Fibroblast of skin of right biceps (primary cell): ENCODE measurements at regions not wholly inside any gene's neighbourhood (a gene's known extent, or its start where the extent isn't known, plus 50 kb on each side); places are given as distances from the start of the nearest gene placed in this dataset.

Experiments used
- DNase-seq: peaks from one replicate; pipeline ENCODE4 v3.0.0-alpha.2; 2013

DNA sequence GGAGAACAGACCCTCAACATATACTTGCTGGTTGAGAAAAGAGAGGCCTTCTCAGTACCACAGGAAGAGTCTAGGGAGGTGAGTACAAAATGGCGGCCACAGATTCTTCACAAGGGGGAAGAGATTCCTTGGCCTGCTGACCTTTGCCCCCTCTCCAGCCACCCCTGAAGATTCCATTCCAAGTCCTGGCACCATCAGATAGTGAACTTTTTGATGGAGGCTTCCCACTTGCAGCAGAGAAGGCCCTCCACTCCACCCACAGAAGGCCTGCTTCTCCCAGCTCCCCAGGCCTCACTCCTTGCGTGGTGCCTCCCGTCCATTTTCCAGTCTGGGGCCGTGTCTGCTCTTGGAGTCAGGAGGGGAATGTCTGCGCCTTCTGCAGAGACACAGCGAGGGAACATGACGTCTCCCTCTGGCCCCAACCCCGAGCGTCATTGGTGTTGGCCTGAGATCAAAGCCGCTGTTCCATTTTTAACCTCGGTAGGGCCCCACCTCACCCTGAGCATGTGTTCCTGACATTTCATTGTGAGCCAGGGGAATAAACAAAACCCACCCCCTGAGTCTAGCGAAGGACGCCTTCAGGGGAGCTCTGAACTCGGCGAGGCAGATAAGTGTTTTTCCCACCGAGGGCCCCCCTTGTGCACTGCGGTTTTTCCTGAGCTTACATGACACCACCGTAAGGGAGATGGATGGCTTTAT, 268.7 kb upstream of the TBX3 start:
- peak; percentile 58 for DNase-seq

DNA sequence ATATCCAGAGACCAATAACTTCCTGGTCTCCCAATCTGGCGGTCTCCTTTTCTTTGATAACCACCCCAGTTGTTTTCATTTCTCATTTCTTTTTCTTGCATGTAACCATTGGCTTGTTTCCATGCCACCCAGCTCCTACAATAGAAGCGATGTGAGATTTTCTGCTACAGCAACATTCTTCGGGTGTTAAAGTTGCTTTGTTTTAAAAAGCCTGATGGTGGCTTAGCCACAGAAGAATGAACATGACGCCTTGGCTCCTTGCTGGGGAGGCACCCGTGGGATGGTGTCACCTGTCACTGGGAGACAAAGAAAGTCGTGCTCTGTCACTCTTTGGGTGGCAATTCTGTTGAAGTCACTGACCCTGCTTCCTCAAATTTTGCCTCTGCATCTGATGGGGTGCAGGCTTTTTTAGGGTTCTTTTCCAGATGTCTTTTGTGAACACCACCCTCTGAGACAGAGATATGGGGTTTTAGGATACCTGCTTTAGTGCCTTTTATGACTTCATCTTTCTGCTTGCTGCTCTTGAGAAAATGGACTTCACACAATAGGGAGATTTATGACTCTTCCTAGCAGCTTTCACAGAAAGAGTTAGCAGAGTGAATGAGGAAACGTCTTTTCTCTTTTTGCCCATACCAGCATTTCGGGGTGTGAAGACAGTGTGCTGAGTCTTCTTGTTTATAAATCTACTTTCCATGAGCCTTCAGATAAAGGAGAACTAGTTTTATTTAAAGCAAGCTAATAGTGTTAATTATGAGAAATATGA, 265.3 kb upstream of the TBX3 start:
- no peak for DNase-seq

DNA sequence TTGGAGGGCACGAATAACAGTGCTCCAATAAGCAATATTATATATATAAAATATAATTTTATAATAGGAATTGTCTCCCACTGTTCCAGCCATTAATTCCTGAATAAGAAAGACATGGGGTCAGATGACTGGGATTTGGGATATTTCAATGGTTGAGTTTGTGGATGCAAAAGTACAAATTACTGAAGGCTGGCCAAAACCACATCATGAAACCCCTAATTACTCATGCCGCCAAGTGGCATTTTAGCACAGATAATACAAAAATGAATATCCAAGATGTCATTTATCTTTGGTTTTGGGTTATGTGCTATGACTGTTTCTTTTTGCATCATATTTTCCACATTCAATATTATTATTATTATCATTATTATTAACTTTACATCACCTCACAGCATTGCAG, 261.4 kb upstream of the TBX3 start:
- DNase-seq, result no peak

DNA sequence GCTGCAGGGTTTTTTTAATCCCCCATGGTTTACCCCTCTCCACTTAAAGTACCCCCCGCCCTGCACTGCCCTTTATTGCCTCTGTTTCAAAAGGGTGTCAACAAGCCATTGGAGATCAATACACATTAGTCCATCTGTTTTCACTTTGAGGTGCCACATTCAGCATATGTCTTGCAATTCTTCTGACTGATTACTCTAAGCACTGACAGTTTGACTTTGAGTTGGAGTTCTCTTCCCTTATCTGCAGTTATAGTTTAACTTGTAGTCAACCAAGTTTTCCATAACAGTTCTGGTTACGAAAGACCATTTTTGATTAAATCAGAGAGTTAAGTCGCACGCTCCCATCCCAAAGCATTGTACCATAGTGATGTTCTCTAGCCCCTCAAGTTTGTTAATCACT, 260.8 kb upstream of the TBX3 start:
- no peak for DNase-seq

DNA sequence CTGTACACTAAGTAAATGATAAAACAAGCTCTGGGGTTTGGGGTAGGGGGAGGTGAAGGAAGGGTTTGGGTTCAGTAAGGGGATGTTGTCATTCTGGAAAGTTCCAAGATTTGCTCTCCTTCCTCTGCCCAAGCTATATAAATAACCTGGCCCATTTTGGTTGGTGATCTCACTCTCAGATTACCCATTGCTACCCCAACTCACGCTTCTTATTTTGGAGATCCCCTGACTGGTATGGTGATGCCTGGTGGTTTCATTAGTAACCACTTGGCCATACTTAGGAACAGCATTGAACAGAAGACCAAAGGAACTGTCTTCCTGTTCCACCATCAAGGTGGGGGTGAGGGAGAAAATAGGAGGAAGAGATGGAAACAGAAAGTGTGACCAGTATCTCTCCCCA, 259.6 kb upstream of the TBX3 start:
- no peak for DNase-seq

DNA sequence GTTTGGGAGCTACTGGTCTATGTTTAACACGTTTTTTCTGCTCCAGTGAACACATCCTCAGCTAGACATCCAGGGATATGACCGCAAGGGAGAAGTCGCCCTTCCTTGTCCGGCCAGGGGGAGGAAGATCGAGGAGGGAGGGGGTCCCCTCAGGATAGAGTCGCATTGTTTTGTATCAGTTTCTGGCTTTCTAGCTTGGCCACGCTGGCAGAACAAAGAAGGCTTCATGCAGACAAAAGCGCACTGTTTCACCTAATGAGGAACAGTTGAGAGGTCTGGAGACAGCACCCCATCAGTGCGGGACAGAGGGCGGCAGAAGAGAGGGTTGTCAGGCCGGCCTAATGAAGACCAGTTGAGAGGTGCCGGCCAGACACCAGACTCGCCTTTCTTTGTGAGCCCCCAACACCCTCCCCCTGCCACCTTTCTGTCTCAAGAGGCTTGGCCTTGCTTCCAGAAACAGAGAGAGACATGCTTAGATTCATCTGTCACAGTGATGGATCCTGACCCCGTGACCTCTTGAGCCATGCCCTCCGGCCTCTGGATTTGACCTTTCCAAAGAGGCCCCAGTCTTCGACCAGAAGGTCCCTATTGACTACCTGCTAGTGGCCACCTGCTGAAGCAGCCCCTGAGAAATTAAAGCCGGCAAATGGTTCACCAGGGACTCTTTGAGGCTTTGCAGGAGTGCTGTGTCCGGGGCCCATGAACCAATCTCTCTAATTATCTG, 254.7 kb upstream of the TBX3 start:
- no peak for DNase-seq

DNA sequence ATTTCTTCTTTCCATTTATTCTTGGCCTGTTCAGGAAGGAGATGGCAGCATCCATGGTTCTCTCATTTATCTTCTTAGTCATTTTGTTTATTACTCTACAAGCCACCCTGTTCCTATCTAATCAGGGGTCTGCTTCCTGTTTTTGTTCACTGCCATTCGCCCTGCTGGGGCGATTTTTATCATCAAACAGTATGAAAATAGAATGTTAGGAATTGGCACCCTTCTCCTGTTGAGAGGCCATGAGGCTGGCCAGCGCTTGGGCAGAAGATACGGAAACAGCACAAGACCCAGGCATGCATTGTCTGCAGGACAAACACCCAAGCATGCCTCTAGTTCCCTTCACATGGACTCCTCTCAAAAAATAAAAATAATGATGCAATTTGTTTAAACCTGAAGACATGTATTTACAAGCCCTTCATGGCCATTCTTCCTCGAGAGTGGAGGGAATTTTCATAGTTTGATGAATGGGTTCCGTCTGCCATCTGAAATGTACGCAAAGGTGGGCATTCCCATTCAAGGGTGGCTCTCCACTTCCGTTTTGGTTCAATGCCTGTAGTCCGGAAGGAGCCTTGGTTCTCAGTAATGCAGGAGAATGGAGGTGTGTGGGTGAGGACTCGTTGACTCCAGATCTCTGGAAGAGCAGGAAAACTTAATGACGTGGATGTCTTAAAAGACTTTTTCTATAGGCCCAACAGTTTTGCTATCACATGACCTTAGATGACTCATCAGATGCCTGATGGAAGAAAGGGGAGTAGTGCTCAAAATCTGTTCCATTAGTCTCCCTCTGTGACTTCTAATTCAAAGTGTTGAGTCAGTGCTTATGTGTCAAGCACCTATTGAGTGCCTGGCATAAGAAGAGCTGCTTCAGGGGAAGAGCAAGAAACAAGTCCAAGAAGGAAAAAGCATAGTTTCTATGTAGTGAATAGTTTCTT, 252.4 kb upstream of the TBX3 start:
- peak; percentile 68 for DNase-seq

DNA sequence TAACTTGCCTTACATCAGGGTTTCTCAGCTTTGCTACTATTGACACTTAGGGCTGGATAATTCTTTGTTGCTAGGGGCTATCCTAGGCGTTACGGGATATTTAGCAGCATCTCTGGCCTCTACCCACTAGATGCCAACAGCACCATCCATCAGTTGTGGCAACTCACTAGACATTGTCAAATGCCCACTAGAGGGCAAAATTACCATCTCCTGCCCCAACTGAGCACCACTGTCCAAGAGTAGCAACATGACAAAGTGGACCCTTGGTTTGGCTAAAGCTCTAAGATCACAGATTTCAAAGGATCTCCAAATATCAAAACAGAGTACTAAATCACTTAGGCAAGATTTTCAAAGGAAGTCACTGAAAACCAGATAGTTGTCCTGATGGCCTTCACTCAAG, 251.7 kb upstream of the TBX3 start:
- no peak for DNase-seq

DNA sequence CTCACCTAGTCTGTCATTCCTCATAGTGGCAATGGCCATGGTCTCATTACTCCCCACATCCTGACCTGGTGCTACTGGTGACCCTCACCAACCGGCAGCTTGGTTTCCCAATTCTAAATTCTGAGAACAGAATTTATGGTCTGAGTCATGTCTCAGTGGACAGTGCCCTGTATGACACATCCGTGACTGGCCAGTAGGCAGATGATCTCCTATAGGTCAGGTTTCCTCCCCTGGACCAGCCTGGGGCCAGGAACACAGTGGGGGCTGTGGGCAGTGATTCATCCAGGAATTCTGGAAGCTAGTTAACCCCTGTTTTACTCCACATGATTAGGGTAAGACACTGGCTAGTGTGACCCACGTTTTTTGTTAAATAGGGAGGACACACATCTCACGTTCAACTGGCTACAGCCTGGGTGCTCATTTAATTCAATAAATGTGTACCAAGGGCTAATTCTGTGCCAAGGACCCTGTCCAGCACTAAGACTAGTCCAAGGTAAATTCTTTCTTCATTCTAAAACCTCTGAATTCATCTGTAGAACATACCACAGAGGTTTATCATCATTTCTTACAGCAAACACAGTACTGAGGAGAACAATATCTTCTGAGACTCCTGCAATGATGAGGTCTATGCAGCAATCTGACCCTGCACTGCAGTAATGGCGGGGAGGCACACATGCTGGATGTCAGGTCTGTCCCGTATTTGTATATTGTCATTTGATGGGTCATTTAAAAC, 249.6 kb upstream of the TBX3 start:
- DNase-seq, result peak; percentile 85

DNA sequence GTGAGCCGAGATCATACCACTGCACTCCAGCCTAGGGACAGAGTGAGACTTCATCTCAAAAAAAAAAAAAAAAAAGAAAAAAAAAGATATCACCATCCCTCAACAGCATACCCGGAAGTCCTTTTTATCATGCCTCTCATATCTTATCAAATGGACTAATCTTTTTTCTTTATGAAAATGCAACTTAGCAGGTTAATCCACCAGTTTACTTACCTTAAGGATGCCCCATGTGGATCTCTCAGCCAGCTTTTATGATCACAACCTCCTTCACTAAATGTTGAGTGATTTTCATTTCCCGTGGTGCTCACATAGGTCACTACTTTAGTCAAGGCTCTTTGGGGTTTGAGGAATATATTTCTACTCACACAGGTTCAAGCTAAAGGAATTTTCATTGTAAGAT, 248.8 kb upstream of the TBX3 start:
- no peak for DNase-seq

DNA sequence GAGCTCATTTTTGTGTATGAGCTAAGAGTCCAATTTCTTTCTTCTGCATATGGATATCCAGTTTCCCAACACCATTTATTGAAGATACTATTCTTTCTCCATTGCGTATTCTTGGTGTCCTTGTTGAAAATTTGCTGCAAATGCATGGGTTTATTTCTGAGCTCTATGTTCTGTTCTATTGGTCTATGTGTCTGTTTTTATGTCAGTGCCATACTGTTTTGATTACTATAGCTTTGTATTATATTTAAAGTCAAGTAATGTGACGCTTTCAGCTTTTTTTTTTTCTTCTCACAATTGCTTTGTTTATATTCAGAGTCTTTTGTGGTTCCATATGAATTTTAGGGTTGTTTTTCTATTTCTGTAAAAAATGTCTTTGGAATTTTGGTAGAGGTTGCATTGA, 247.1 kb upstream of the TBX3 start:
- no peak for DNase-seq

DNA sequence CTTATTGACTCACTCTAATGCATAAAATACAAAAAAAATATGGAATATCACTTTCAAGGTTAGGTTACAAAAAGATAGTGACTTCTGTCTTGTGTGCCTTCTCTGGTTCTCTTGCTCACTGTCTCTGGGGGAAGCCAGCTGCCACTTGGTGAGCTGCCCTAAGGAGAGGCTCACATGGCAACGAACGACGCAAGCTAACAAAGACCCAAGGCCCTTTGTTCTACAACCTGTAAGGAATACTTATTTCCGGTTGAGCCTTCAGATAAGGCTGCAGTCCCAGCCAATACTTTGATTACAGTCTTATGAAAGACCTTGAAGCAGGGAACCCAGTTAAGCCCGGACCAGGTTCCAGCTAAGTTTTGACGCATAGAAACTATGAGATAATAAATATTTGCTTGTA, 242.4 kb upstream of the TBX3 start:
- no peak for DNase-seq

DNA sequence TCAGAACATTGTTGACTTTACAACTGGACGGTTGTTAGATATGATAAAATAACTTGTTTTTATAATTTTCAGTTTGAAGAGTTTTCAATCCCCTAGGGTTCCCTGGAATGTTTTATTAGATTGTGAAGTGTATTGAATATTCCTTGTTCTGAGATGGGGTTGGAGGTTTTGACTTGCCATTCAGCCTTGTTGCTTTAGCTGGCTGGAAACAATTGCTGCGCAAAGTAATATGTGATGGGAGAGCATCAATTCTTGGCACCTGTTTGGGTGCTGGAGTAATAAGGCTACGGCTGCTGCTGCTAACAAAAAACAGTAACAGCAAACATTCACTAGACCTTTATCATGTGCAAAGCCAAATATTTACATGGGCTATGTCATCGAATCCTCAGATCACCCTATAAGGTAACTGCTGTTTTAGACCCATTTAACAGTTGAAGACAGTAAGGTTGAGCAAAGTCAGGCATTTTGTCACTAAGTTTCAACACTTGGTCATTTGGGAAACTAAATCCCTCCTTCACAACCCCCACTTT, 241.0 kb upstream of the TBX3 start:
- no peak for DNase-seq

DNA sequence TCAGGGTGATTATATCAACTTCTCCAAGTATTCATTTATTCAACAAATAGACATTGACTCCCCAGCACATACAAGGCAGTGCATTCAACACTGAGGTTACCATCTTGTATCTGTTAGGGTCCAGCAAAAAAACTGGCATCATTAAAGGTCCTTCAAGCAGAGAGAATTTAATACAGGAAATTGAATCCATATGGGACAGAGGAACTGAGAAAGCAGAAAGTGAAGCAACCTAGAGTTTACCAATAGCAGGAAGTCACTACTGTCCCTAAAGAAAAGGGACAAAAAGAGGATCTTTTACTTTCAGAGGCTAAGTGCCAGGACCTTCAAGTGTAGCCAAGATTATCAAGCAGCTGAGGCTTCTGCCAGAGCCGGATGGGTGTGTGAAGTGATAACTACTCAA, 237.8 kb upstream of the TBX3 start:
- DNase-seq, result no peak

DNA sequence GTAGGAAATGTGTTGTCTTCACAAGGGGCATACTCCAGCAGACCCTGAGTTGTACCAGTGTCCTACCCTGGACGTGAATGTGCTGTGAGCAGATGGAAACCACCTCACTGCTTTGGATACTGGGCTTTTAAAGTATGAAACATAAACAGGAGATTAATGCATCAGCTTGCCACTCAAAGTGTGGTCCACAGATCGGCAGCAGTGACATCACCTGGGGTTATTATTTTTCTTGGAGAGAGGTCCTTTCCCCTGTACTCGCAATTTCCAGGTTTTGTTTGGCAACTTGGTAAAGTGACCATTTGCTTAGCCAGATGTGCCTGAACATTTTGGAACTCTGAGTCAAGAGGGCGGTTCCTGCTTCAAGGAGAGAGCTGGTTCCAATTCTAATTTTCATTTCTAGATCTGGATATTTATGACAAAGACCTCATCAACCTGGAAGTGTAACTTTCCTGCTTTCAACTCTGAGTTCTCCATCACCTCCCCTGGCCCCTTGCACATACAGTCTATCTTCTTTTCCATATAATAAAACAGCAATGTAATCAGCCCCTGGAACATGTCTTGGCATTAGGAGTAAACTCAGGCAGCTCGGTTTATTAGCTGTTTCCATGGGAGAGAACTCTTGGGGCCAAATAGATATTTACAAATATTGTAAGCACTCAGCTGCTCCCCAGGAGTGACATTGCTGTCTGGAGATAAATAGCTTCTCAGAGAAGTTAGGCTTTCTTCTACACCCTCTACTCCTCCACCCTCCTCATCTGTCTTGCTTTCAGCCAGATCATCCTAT, 237.0 kb upstream of the TBX3 start:
- DNase-seq, result peak; percentile 51

DNA sequence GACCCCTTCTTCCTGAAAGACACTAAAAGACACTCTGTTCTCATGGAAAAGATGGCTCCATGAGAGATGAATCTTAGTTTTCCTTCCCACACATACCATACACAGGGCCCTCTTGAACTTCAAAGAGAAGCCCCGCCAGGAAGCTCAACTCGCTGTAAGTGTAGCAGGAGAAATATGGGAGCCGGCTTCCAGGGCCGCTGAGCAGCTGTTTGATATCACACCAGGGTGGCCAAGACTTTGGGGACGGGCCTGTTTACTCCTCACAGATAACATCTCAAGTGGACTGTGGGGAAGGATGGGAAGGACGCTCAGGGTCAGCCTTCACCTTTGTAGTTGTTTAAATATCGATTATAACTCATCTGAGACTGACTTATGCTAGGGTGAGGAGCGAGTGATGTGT, 235.5 kb upstream of the TBX3 start:
- DNase-seq, result peak; percentile 12

DNA sequence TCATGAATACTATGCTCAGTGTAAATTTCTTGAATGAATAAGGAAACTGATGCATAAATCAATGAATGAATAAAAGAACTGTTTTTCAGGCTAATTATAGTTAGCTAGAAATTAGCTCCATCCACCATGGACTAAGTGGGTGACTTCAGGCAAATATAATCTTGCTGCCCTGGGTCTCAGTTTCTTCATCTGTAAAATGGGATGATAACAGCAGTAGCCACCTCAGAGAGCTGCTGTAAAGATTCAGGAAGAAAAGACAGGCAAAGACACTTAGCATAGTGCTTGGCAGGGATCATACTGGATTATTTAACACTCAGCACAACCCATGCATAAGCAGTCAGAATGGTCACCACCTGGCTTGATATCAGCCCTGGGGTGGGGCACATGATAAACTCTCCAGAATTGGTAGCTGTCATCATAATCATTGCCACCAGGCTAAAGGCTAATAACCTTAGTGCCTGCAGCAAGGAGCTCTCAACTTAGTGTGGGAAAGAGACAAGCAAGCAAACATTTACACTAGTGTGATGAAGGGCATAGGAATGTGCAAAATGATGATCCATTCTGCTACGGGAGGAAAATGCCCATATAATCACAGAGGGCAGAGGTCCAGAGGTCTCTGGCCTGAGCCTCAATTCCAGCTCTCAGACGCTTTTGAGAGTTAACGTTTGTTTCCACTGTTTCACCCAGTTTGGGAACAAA, 234.7 kb upstream of the TBX3 start:
- DNase-seq, result peak; percentile 65

DNA sequence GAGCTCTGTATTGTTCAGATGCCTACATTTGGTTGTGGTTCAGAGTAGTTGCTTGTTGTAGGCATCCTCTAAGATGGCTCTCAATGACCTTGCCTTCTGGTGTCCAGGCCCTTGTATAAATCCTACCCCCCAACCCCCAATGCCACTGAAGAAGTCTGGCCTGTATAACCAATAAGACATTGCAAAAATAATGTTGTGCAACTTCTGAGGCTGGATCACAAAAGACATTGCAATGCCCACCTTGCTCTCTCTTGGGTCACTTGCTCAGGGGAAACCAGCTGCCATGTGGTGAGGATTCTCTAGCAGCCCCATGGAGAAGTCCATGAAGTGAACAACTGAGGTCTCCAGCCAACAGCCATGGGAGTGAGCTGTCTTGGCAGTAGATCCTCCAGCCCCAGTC, 234.0 kb upstream of the TBX3 start:
- no peak for DNase-seq

DNA sequence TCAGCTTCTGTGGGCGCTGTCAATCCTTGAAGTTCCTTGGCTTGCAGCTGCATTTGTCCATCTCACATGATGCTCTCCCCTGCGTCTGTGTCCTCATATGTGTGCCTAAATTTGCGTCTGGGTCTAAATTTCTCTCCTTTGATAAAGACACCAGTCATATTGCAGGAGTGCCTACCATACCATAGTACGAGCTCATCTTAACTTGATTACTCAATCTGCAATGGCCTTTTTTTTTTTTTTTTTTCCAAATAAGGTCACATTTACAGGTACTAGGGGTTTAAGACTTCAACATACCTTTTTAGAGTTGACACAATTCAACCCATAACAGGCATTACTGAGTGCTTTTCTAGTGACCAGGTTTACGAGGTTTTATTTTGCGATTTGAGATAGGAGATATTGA, 233.3 kb upstream of the TBX3 start:
- DNase-seq, result no peak

DNA sequence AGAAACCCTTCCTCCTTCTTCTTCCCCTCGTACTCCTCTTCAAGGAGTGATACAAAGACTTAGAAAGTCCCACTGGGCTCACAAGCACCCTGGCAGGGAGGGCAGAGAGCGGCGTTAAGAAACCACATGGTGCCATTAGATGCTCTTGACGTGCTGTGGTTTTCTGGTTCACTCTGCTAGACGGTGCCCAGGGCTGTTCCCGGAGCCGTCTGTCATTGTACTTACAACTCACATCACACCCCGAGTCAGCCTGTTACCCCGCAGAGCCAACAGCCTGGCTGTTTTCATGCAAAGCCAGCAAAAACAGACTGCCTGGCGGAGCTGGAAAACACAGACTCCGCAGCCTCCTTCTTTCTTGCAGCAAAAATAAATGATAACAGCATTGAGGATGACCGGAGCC, 232.6 kb upstream of the TBX3 start:
- peak; percentile 9 for DNase-seq

DNA sequence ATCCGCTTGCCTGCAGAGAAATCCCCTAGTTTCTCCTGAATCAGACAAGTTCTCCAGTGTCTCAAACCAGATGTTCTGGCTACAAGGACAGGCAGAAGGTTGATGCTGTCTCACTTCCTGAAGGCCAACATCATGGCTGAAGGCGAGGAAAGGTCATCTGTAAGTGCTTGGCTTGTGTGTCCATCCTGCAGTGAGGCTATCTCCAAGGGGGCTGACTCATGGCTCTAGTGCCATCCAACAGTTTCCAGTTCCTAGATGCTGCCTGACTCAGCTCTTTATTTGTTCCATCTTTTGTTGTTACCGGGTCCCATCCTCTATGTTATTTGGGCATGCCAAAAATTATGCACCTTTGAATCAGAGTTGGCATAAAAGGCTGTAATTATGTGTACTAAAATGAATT, 232.1 kb upstream of the TBX3 start:
- peak; percentile 67 for DNase-seq
